WTC11 (cell line): ENCODE measurements at regions not wholly inside any gene's neighbourhood (a gene's known extent, or its start where the extent isn't known, plus 50 kb on each side); places are given as distances from the start of the nearest gene placed in this dataset.
A peak's percentile ranks its signal among the peaks of the same experiment; 100 is the strongest.

Source experiments
- ATAC-seq: fragments of 200-7000 bp; cut with Tn5 transposase; 2 replicates; pipeline ENCODE4 v1.10.0; 2021; ENCODE audit warnings: mild to moderate bottlenecking, moderate library complexity
- CTCF ChIA-PET: fragments of 300-600 bp; sonication (Branson Sonifier 250); formaldehyde crosslinking; loops from one replicate; lab custom pipeline; 2021; ENCODE audit warnings: antibody characterized with exemption; lab: Charles Lee
- POLR2A ChIA-PET: fragments of 350-600 bp; sonication (Branson Sonifier 250); formaldehyde crosslinking; loops from one replicate; lab custom pipeline; 2021; ENCODE audit warnings: antibody characterized with exemption; lab: Charles Lee
- DNase-seq: peaks from one replicate; pipeline ENCODE4 v3.0.0; 2021; ENCODE audit warnings: low spot score
- H3K27ac Mint-ChIP-seq: 2 replicates; pipeline ENCODE4 v1.8.0; 2021; ENCODE audit warnings: mixed read lengths
- H3K27me3 Mint-ChIP-seq: 2 replicates; pipeline ENCODE4 v1.8.0; 2021; ENCODE audit warnings: low read depth, mild to moderate bottlenecking, moderate library complexity, mixed read lengths
- H3K36me3 Mint-ChIP-seq: 2 replicates; pipeline ENCODE4 v1.8.0; 2021; ENCODE audit warnings: mixed read lengths
- H3K4me1 Mint-ChIP-seq: 2 replicates; pipeline ENCODE4 v1.8.0; 2022; ENCODE audit warnings: mixed read lengths
- H3K4me3 Mint-ChIP-seq: 2 replicates; pipeline ENCODE4 v1.8.0; 2021; ENCODE audit warnings: mild to moderate bottlenecking, moderate library complexity, mixed read lengths
- H3K9me3 Mint-ChIP-seq: 2 replicates; pipeline ENCODE4 v1.8.0; 2021; ENCODE audit warnings: mixed read lengths
- CBFB ChIP-seq: sonication (generic); formaldehyde crosslinking; IDR thresholded peaks from 2 replicates; pipeline ENCODE4 v1.8.1; 2022; ENCODE audit warnings: mild to moderate bottlenecking, low read depth, missing genetic modification reagents
- ETV6 ChIP-seq: sonication (generic); formaldehyde crosslinking; IDR thresholded peaks from 2 replicates; pipeline ENCODE4 v1.8.1; 2022; ENCODE audit warnings: mild to moderate bottlenecking, missing genetic modification reagents
- FOXJ3 ChIP-seq: sonication (generic); formaldehyde crosslinking; IDR thresholded peaks from 2 replicates; pipeline ENCODE4 v1.9.0; 2021; ENCODE audit warnings: missing genetic modification reagents, mild to moderate bottlenecking, borderline replicate concordance
- MXD4 ChIP-seq: fragments of 250-450 bp; sonication (Bioruptor Pico); IDR thresholded peaks from 2 replicates; pipeline ENCODE4 v1.8.0; 2021; ENCODE audit warnings: mild to moderate bottlenecking, moderate library complexity, borderline replicate concordance
- MYBL2 ChIP-seq: sonication (generic); formaldehyde crosslinking; IDR thresholded peaks from 2 replicates; pipeline ENCODE4 v1.8.1; 2023; ENCODE audit warnings: mild to moderate bottlenecking, moderate library complexity, missing genetic modification reagents
- RELA ChIP-seq: sonication (generic); formaldehyde crosslinking; IDR thresholded peaks from 2 replicates; pipeline ENCODE4 v1.8.1; 2022; ENCODE audit warnings: missing genetic modification reagents, mild to moderate bottlenecking, borderline replicate concordance
- SMAD3 ChIP-seq: sonication (generic); formaldehyde crosslinking; IDR thresholded peaks from 2 replicates; pipeline ENCODE4 v1.8.0; 2022; ENCODE audit warnings: missing genetic modification reagents, mild to moderate bottlenecking, borderline replicate concordance
- SMAD4 ChIP-seq: sonication (generic); formaldehyde crosslinking; IDR thresholded peaks from 2 replicates; pipeline ENCODE4 v1.8.0; 2022; ENCODE audit warnings: mild to moderate bottlenecking, missing genetic modification reagents
- TCF7 ChIP-seq: sonication (generic); formaldehyde crosslinking; IDR thresholded peaks from 2 replicates; pipeline ENCODE4 v1.8.0; 2022; ENCODE audit warnings: mild to moderate bottlenecking, low read depth, missing genetic modification reagents, moderate library complexity
- ZNF138 ChIP-seq: sonication (generic); formaldehyde crosslinking; conservative IDR thresholded peaks from 2 replicates; pipeline ENCODE4 v1.8.1; 2022; ENCODE audit warnings: mild to moderate bottlenecking, moderate library complexity, missing genetic modification reagents
- ZNF263 ChIP-seq: sonication (generic); formaldehyde crosslinking; IDR thresholded peaks from 2 replicates; pipeline ENCODE4 v1.8.1; 2022; ENCODE audit warnings: low read depth, mild to moderate bottlenecking, moderate library complexity, missing genetic modification reagents
- ZNF317 ChIP-seq: sonication (generic); formaldehyde crosslinking; IDR thresholded peaks from 2 replicates; pipeline ENCODE4 v1.8.1; 2023; ENCODE audit warnings: low read depth, mild to moderate bottlenecking, moderate library complexity, missing genetic modification reagents, borderline replicate concordance
- ZNF671 ChIP-seq: fragments of 250-450 bp; sonication (Bioruptor Pico); IDR thresholded peaks from 2 replicates; pipeline ENCODE4 v1.8.0; 2021; ENCODE audit warnings: mild to moderate bottlenecking
- TF ChIP-seq, protein P1 (sequence below): sonication (generic); formaldehyde crosslinking; IDR thresholded peaks from 2 replicates; pipeline ENCODE4 v1.8.0; 2022; ENCODE audit warnings: mild to moderate bottlenecking, missing genetic modification reagents
- TF ChIP-seq, protein P2 (sequence below): sonication (generic); formaldehyde crosslinking; IDR thresholded peaks from 2 replicates; pipeline ENCODE4 v1.8.0; 2022; ENCODE audit warnings: mild to moderate bottlenecking, missing genetic modification reagents
- TF ChIP-seq, protein P3 (sequence below): sonication (generic); formaldehyde crosslinking; IDR thresholded peaks from 2 replicates; pipeline ENCODE4 v1.8.0; 2023; ENCODE audit warnings: missing genetic modification reagents, mild to moderate bottlenecking, borderline replicate concordance
- TF ChIP-seq, protein P4 (sequence below): sonication (generic); formaldehyde crosslinking; IDR thresholded peaks from 2 replicates; pipeline ENCODE4 v1.8.1; 2022; ENCODE audit warnings: low read depth, mild to moderate bottlenecking, moderate library complexity, missing genetic modification reagents, borderline replicate concordance
- TF ChIP-seq, protein P5 (sequence below): sonication (generic); formaldehyde crosslinking; IDR thresholded peaks from 2 replicates; pipeline ENCODE4 v1.8.1; 2023; ENCODE audit warnings: mild to moderate bottlenecking, missing genetic modification reagents, moderate library complexity
- TF ChIP-seq, protein P6 (sequence below): sonication (generic); formaldehyde crosslinking; IDR thresholded peaks from 2 replicates; pipeline ENCODE4 v1.8.1; 2023; ENCODE audit warnings: mild to moderate bottlenecking, missing genetic modification reagents

DNA sequence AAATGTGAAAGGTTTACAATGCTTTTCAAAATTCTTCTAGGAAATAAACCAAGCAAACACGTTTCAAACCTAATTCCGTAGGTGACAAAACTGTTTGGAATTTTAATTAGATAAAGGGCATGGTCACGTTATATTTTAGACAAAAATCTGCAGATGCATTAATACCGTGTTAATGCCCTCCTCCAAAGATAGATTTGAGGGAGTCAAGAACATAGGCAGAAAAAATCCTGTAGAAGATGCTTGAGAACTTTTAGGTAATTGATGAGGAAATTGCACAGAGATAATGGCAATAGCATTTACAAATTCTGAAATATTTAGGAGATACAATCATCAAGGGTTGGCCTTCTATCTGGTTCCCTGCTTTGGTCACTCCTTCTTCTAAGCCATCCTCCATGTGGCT is 212.6 kb downstream of the TMTC3 start:
- Mint-ChIP-seq H3K4me3 (no peak overlapping the region), H3K9me3 (peaks cover 10% of the 10 kb centered on the region), H3K4me1 (no peaks in the 10 kb centered on the region), H3K36me3 (no peaks in the 10 kb centered on the region), H3K27me3 (no peaks in the 10 kb centered on the region), H3K27ac (no peak overlapping the region)
- POLR2A ChIA-PET = no interaction called here
- ATAC-seq = no peak
- CTCF ChIA-PET = interaction anchor here (0.7 kb wide), 1 partner anchor 476 kb away, joined by 3 read pairs; no protein-coding TSS in a partner anchor
- no peak for TF ChIP-seq SMAD4 (CRISPR knock-in tag)
- TF ChIP-seq, protein P1, sequence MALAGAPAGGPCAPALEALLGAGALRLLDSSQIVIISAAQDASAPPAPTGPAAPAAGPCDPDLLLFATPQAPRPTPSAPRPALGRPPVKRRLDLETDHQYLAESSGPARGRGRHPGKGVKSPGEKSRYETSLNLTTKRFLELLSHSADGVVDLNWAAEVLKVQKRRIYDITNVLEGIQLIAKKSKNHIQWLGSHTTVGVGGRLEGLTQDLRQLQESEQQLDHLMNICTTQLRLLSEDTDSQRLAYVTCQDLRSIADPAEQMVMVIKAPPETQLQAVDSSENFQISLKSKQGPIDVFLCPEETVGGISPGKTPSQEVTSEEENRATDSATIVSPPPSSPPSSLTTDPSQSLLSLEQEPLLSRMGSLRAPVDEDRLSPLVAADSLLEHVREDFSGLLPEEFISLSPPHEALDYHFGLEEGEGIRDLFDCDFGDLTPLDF (CRISPR knock-in tag) = no peak
- TF ChIP-seq, protein P2, sequence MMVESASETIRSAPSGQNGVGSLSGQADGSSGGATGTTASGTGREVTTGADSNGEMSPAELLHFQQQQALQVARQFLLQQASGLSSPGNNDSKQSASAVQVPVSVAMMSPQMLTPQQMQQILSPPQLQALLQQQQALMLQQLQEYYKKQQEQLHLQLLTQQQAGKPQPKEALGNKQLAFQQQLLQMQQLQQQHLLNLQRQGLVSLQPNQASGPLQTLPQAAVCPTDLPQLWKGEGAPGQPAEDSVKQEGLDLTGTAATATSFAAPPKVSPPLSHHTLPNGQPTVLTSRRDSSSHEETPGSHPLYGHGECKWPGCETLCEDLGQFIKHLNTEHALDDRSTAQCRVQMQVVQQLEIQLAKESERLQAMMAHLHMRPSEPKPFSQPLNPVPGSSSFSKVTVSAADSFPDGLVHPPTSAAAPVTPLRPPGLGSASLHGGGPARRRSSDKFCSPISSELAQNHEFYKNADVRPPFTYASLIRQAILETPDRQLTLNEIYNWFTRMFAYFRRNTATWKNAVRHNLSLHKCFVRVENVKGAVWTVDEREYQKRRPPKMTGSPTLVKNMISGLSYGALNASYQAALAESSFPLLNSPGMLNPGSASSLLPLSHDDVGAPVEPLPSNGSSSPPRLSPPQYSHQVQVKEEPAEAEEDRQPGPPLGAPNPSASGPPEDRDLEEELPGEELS = no peak
- no peak for TF ChIP-seq MYBL2 (CRISPR knock-in tag)
- no peak for TF ChIP-seq TCF7 (CRISPR knock-in tag)
- TF ChIP-seq RELA (CRISPR knock-in tag) = no peak
- TF ChIP-seq ETV6 (CRISPR knock-in tag) = no peak
- TF ChIP-seq, protein P3, sequence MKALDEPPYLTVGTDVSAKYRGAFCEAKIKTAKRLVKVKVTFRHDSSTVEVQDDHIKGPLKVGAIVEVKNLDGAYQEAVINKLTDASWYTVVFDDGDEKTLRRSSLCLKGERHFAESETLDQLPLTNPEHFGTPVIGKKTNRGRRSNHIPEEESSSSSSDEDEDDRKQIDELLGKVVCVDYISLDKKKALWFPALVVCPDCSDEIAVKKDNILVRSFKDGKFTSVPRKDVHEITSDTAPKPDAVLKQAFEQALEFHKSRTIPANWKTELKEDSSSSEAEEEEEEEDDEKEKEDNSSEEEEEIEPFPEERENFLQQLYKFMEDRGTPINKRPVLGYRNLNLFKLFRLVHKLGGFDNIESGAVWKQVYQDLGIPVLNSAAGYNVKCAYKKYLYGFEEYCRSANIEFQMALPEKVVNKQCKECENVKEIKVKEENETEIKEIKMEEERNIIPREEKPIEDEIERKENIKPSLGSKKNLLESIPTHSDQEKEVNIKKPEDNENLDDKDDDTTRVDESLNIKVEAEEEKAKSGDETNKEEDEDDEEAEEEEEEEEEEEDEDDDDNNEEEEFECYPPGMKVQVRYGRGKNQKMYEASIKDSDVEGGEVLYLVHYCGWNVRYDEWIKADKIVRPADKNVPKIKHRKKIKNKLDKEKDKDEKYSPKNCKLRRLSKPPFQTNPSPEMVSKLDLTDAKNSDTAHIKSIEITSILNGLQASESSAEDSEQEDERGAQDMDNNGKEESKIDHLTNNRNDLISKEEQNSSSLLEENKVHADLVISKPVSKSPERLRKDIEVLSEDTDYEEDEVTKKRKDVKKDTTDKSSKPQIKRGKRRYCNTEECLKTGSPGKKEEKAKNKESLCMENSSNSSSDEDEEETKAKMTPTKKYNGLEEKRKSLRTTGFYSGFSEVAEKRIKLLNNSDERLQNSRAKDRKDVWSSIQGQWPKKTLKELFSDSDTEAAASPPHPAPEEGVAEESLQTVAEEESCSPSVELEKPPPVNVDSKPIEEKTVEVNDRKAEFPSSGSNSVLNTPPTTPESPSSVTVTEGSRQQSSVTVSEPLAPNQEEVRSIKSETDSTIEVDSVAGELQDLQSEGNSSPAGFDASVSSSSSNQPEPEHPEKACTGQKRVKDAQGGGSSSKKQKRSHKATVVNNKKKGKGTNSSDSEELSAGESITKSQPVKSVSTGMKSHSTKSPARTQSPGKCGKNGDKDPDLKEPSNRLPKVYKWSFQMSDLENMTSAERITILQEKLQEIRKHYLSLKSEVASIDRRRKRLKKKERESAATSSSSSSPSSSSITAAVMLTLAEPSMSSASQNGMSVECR (CRISPR knock-in tag) = no peak
- TF ChIP-seq SMAD3 (CRISPR knock-in tag) = no peak
- no peak for TF ChIP-seq CBFB (CRISPR knock-in tag)
- TF ChIP-seq ZNF138 (CRISPR knock-in tag) = no peak
- no peak for TF ChIP-seq ZNF671
- TF ChIP-seq ZNF317 (CRISPR knock-in tag) = no peak
- no peak for TF ChIP-seq ZNF263 (CRISPR knock-in tag)
- TF ChIP-seq, protein P4, sequence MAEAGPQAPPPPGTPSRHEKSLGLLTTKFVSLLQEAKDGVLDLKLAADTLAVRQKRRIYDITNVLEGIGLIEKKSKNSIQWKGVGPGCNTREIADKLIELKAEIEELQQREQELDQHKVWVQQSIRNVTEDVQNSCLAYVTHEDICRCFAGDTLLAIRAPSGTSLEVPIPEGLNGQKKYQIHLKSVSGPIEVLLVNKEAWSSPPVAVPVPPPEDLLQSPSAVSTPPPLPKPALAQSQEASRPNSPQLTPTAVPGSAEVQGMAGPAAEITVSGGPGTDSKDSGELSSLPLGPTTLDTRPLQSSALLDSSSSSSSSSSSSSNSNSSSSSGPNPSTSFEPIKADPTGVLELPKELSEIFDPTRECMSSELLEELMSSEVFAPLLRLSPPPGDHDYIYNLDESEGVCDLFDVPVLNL (CRISPR knock-in tag) = no peak
- no peak for DNase-seq

DNA sequence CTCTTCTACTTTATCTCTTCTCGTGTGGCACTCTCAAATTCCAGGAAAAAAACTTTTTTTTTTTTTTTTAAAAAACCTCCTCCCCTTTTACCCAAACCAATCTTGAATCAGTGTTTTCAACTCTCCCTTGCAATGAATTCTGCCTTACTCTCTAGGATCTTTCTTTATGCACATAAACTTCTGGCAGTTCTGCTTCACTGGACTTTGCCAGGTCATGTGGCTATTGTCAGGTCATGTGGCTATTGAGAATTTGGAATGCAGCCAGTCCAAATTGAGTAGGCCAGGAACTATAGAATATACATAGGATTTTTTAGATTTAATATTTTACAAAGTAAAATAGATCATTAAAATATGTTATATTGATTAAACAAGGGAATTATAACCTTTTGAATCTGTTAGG is 218.2 kb downstream of the TMTC3 start:
- ATAC-seq (no peak), DNase-seq (no peak)
- Mint-ChIP-seq H3K4me3 (no peak overlapping the region), H3K27me3 (no peaks in the 10 kb centered on the region), H3K4me1 (peaks cover 5% of the 10 kb centered on the region), H3K9me3 (peaks cover 10% of the 10 kb centered on the region), H3K36me3 (no peaks in the 10 kb centered on the region), H3K27ac (no peak overlapping the region)
- POLR2A ChIA-PET = no interaction called here
- TF ChIP-seq, protein P5, sequence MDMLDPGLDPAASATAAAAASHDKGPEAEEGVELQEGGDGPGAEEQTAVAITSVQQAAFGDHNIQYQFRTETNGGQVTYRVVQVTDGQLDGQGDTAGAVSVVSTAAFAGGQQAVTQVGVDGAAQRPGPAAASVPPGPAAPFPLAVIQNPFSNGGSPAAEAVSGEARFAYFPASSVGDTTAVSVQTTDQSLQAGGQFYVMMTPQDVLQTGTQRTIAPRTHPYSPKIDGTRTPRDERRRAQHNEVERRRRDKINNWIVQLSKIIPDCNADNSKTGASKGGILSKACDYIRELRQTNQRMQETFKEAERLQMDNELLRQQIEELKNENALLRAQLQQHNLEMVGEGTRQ (CRISPR knock-in tag) = 0 out of 2 replicates have a peak, but pooled peaks have one; percentile 15
- TF ChIP-seq MXD4 (no peak), FOXJ3 (CRISPR knock-in tag) (no peak)
- TF ChIP-seq, protein P6, sequence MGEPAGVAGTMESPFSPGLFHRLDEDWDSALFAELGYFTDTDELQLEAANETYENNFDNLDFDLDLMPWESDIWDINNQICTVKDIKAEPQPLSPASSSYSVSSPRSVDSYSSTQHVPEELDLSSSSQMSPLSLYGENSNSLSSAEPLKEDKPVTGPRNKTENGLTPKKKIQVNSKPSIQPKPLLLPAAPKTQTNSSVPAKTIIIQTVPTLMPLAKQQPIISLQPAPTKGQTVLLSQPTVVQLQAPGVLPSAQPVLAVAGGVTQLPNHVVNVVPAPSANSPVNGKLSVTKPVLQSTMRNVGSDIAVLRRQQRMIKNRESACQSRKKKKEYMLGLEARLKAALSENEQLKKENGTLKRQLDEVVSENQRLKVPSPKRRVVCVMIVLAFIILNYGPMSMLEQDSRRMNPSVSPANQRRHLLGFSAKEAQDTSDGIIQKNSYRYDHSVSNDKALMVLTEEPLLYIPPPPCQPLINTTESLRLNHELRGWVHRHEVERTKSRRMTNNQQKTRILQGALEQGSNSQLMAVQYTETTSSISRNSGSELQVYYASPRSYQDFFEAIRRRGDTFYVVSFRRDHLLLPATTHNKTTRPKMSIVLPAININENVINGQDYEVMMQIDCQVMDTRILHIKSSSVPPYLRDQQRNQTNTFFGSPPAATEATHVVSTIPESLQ = no peak
- CTCF ChIA-PET = no interaction called here
